Vagina (tissue), 2 donors: ENCODE measurements at regions not wholly inside any gene's neighbourhood (a gene's known extent, or its start where the extent isn't known, plus 50 kb on each side); places are given as distances from the start of the nearest gene placed in this dataset.
A peak's percentile ranks its signal among the peaks of the same experiment; 100 is the strongest.

Experiments
- DNase-seq, 2 donors: peaks; one replicate each; pipeline ENCODE4 v3.0.0-alpha.2; 2017; ENCODE audit errors: extremely low spot score in 2 of 2
- H3K27ac ChIP-seq: fragments of 200-600 bp; sonication (generic); one replicate; pipeline ENCODE4 v1.5.1; 2019
- H3K27me3 ChIP-seq: fragments of 200-600 bp; sonication (generic); one replicate; pipeline ENCODE4 v1.5.1; 2019
- H3K36me3 ChIP-seq, 2 donors: fragments of 200-600 bp; sonication (generic); one replicate each; pipeline ENCODE4 v1.5.1; 2017 to 2019
- H3K4me1 ChIP-seq: fragments of 200-600 bp; sonication (generic); one replicate; pipeline ENCODE4 v1.5.1; 2019
- H3K4me3 ChIP-seq, 2 donors: fragments of 200-600 bp; sonication (generic); 1 replicate in 1 of 2; 2 replicates in 1 of 2; pipeline ENCODE4 v1.5.1; 2016 to 2019
- H3K9me3 ChIP-seq: fragments of 200-600 bp; sonication (generic); one replicate; pipeline ENCODE4 v1.5.1; 2019
- POLR2A ChIP-seq, 2 donors: fragments of 450-650 bp; IDR thresholded peaks; one replicate each; pipeline ENCODE4 v1.6.1; 2017; ENCODE audit warnings: antibody characterized with exemption in 2 of 2, mild to moderate bottlenecking in 2 of 2, moderate library complexity in 2 of 2
- POLR2AphosphoS5 ChIP-seq, 2 donors: sonication (generic); formaldehyde crosslinking; IDR thresholded peaks; one replicate each; pipeline ENCODE4 v1.9.0; 2017; ENCODE audit warnings: antibody characterized with exemption in 2 of 2, mild to moderate bottlenecking in 2 of 2, low read depth in 1 of 2; ENCODE audit not compliant: insufficient read depth in 1 of 2
- intact Hi-C: fragments of 100-400 bp; cut with DNase I; formaldehyde crosslinking; loops from one replicate; pipeline ENCODE4 v1.15.1; 2023
- TF ChIP-seq, protein P1 (sequence below), 3 experiments: fragments of 450-650 bp in 2 of 3; fragments of 200-600 bp in 1 of 3; sonication (generic) in 1 of 3; IDR thresholded peaks; one replicate each; pipeline ENCODE4 v1.5.1; 2017 to 2019; ENCODE audit warnings: antibody characterized with exemption in 3 of 3, mild to moderate bottlenecking in 2 of 3, moderate library complexity in 2 of 3

DNA sequence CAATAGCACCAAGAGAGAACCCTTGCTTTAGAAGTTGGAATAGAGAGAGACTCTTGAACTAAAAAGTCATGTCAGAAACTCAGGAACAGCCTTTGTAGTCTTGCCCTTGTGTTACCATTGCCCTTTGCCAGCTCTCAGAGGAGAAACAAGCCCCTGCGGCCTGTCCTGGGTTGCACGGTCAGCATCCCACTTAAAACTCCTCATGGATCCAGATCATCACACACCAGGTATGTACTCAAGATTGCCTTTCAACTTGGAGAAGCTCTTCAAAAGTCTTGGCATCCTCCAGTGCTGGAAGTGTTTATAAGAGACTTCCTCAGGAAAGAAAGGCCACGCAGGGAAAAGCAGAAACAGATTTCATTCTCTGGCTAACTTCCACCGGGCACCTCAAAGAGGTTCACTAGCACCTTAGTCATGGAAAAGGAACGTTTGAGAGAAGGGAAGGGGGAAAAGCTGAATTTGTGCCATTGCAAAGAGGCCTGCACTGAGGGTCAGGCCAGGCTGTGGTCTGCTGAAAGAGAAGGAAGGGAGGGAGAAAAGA lies 594.2 kb downstream of the MED13L start:
- TF ChIP-seq, protein P1, sequence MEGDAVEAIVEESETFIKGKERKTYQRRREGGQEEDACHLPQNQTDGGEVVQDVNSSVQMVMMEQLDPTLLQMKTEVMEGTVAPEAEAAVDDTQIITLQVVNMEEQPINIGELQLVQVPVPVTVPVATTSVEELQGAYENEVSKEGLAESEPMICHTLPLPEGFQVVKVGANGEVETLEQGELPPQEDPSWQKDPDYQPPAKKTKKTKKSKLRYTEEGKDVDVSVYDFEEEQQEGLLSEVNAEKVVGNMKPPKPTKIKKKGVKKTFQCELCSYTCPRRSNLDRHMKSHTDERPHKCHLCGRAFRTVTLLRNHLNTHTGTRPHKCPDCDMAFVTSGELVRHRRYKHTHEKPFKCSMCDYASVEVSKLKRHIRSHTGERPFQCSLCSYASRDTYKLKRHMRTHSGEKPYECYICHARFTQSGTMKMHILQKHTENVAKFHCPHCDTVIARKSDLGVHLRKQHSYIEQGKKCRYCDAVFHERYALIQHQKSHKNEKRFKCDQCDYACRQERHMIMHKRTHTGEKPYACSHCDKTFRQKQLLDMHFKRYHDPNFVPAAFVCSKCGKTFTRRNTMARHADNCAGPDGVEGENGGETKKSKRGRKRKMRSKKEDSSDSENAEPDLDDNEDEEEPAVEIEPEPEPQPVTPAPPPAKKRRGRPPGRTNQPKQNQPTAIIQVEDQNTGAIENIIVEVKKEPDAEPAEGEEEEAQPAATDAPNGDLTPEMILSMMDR (IDR thresholded peaks at IDR 0.05) = no peak
- no peak for TF ChIP-seq POLR2A (IDR thresholded peaks at IDR 0.05)
- TF ChIP-seq POLR2AphosphoS5 (IDR thresholded peaks at IDR 0.05; ENCODE audit: insufficient read depth in 1 of 2, low read depth in 1 of 2) = no peak
- no peaks in the 10 kb centered on the region for H3K4me1 ChIP-seq
- H3K27ac ChIP-seq = no peak overlapping the region
- H3K4me3 ChIP-seq = no peak overlapping the region
- no peaks in the 10 kb centered on the region for H3K27me3 ChIP-seq
- intact Hi-C loops = no loop called here
- no peaks in the 10 kb centered on the region for H3K36me3 ChIP-seq
- H3K9me3 ChIP-seq = no peaks in the 10 kb centered on the region
- DNase-seq = no peak

DNA sequence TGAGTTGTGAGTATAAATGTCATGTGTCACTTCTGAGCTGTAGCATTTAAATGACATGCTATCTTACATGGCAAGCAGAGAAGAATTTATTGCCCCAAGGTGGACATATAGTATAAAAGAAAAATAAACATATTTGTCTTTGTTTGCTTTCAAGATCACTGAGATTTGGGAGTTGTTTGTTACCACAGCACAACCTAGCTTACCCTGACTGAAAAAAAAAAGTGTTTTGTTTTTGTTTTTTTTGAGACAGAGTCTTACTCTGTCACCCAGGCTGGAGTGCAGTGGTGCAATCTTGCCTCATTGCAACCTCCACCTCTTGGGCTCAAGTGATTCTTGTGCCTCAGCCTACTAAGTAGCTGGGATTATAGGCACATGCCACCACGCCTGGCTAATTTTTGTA lies 596.5 kb downstream of the MED13L start:
- no peak overlapping the region for H3K4me3 ChIP-seq
- DNase-seq = no peak
- no peaks in the 10 kb centered on the region for H3K27me3 ChIP-seq
- no peaks in the 10 kb centered on the region for H3K4me1 ChIP-seq
- intact Hi-C loops = no loop called here
- no peaks in the 10 kb centered on the region for H3K36me3 ChIP-seq
- TF ChIP-seq, protein P1 (IDR thresholded peaks at IDR 0.05) = no peak
- TF ChIP-seq POLR2A (IDR thresholded peaks at IDR 0.05) (no peak), POLR2AphosphoS5 (IDR thresholded peaks at IDR 0.05; ENCODE audit: insufficient read depth in 1 of 2, low read depth in 1 of 2) (no peak)
- no peak overlapping the region for H3K27ac ChIP-seq
- H3K9me3 ChIP-seq = no peaks in the 10 kb centered on the region

DNA sequence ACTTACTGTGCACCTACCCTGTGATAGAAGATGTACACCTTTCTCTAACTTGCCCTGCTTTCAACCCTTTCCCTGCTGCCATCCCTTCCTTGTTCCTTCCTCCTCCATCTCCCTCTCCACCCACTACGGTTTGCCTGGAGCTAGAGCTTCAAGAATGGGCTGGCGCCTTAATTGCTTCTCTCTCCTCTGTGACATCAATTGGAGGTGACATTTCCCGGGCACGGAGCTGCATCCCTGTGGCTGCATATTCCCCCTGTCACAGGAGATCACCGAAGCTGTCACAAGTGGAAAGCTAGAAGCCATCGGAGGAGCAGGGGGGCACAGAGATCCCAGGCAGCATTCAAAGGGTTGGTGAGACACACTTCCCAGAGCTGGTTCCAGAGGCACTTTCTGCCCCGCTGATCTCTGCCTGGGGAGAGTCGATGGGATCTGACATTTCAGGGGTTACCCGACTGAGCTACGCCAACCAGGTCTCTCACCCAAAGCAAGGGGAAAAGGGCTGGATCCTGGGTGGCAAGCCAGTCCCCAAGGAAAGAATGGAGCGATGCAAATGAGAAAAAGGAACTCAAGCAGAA lies 604.9 kb downstream of the MED13L start:
- no peak overlapping the region for H3K4me3 ChIP-seq
- TF ChIP-seq, protein P1 (IDR thresholded peaks at IDR 0.05) = no peak
- TF ChIP-seq POLR2AphosphoS5 (IDR thresholded peaks at IDR 0.05; ENCODE audit: insufficient read depth in 1 of 2, low read depth in 1 of 2) (no peak), POLR2A (IDR thresholded peaks at IDR 0.05) (no peak)
- H3K9me3 ChIP-seq = no peaks in the 10 kb centered on the region
- intact Hi-C loops = no loop called here
- H3K27me3 ChIP-seq = no peaks in the 10 kb centered on the region
- H3K4me1 ChIP-seq = no peaks in the 10 kb centered on the region
- H3K27ac ChIP-seq = no peak overlapping the region
- DNase-seq = peak in 1 of 2 donors; percentile 74
- no peaks in the 10 kb centered on the region for H3K36me3 ChIP-seq

DNA sequence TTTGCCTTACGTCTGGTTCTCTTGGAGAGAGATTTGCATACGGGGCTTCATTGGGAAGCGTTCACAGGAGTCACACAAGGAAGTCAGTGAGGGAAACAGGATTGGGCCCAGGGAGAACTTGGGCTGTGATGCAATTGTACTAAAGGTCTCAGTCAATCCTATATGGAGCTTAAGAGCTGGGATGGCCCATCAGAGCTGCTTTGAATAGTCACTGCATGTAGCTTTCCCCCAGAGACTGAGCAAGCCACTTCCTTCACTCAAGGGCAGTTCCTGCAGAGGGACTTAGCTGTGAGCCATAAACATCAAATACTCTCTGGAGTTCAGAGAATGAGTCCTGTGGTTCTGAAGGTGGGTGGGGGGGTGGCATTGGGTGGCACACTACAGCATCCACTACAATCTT lies 605.4 kb downstream of the MED13L start:
- peak in 1 of 2 donors; percentile 67 for DNase-seq
- Histone ChIP-seq H3K4me3 (no peak overlapping the region), H3K36me3 (no peaks in the 10 kb centered on the region), H3K27ac (no peak overlapping the region), H3K4me1 (no peaks in the 10 kb centered on the region), H3K9me3 (no peaks in the 10 kb centered on the region), H3K27me3 (no peaks in the 10 kb centered on the region)
- TF ChIP-seq POLR2AphosphoS5 (IDR thresholded peaks at IDR 0.05; ENCODE audit: insufficient read depth in 1 of 2, low read depth in 1 of 2) (no peak), POLR2A (IDR thresholded peaks at IDR 0.05) (no peak)
- TF ChIP-seq, protein P1 (IDR thresholded peaks at IDR 0.05) = no peak
- intact Hi-C loops = no loop called here

DNA sequence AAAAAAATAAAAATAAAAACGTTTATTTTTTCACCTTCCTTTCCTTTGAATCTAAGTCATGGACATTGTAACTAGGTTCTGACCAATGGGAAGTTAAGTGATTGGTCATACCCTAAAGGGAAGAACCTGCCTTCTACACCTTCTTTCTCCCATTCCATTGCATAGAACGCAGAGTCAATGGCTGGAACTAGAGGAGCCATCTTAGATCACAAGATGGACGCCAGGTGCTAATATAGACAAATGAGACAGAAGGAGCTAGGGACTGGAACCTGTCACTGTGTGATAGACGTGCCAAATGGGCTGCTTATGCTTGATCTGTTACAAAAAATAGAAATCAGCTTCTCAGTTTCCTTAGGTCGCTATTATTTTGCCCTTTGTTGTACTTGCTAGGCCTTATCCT lies 606.6 kb downstream of the MED13L start:
- H3K36me3 ChIP-seq = no peaks in the 10 kb centered on the region
- H3K27ac ChIP-seq = no peak overlapping the region
- no peaks in the 10 kb centered on the region for H3K4me1 ChIP-seq
- DNase-seq = no peak
- H3K27me3 ChIP-seq = no peaks in the 10 kb centered on the region
- H3K4me3 ChIP-seq = no peak overlapping the region
- no peaks in the 10 kb centered on the region for H3K9me3 ChIP-seq
- intact Hi-C loops = no loop called here
- TF ChIP-seq POLR2A (IDR thresholded peaks at IDR 0.05) = no peak
